GM20431 (cell line): ENCODE measurements at regions not wholly inside any gene's neighbourhood (a gene's known extent, or its start where the extent isn't known, plus 50 kb on each side); places are given as distances from the start of the nearest gene placed in this dataset.

Experiments
- in situ Hi-C: fragments of 300-500 bp; cut with MseI, MboI; formaldehyde crosslinking; loops from one replicate; pipeline ENCODE4 v1.15.0; 2020; ENCODE audit warnings: low sequenced_read_pairs; ENCODE audit not compliant: unreplicated experiment

DNA sequence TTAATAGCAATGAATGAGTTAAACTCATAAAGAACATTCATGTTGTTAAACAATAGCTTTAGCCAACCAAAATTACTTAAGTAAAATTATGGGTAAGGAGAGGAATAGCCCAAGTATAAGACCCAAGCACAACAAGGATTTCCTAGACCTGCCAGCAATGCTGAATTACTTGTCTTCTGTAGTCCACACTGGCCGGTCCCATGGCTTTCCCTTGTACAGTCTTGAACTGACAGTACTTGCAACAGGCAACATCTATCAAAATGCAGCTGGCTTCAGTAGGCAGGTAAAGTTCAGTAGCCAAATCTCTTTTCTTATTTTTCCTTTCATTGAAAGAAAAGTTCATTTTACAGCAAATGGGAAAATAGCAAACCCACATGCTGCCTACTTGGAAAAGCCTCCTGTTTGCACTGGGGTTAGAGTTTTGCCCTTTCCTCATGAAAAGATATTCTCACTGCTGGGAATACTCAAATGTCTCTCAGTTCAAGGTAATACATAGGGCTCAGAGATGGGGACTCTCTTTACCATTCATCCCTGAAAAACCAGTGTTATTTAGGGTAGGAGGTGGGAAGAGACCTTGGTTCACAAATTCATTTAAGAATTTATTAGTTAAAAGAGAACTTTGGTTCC lies 222.8 kb downstream of the TTLL7 start:
- in situ Hi-C loops = no loop called here

DNA sequence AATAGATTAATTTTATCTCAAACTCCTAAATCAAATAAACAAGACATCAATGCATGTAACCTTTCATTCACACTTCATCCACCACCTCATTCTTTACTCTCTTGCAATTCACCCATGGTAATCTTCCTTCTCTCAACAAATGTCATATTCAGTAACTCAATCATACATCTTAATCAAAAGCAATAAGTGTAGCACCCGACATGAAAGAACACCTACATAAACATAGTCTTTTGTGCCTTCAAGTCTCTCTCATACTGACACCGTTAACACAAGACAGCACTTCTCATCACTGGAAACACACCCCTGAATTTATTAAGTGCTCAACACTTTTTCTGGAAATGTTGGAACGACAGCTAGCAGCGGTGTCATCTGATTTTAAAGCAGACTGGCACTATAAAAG lies 225.9 kb downstream of the TTLL7 start:
- in situ Hi-C loops = no loop called here

DNA sequence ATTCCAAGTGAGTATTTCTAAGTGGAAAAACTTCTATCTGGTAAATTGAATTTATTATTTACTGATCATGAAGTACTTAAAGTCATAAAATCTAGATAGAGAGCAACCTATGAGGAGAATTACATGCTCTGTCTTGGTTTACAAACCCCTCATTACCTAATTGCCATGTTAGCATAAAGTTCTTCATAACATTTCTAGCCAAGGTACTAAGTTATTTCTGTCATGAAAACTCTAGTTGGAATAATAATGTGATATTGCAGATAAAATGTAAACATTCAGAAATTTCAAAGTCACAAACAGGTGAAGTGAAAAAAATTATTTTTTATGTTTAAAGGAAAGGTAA lies 228.6 kb downstream of the TTLL7 start:
- in situ Hi-C loops = no loop called here

DNA sequence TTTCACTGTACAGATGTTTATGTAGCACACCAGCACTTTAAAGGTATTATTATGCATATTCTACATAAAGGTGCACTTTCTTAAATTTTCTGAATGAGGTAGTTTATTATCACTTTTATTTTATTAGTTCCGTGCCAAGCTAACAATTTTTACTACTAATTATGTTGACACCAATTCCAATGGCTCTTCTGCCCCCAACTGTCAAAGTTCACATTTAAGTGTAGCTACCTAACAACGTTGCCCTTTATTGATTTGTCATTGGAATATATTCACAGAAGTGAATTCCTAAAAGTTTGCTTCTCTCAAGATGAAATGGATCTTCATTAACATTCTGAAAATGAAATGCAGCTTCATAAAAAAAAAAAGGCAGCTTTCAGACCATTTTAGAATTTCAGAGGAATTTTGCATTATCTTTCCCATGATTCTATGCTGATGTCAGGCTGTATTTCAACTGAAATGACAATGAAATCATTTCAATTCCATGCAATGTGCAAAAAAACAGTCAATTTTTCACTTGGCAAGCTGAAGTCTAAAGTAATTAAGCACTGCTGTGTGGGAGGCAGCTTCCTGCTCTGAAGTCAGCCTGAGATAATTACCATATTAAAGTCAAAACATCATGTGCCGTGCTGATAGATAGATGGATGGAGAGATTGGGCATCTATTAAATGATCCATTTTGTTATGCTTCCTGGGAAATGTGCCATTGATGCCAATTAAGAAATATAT lies 229.2 kb downstream of the TTLL7 start:
- in situ Hi-C loops = no loop called here

DNA sequence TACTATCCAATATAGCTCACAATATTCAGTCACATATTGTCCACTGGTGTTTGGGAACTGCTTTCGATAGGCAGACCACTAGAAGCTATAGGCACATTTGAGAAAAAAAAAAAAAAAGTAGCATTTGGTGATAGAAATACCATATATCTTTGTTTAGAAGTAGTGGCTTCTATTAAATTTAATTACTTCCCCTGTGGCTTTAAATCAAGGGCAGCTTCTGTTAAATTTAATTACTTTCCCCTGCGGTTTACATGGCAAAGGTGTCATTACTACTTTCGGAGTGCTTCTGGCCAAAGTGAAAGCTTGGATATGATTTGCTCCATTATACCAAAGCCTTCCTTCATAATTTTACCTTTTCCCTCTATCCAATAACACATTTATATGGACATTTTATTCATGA lies 229.9 kb downstream of the TTLL7 start:
- in situ Hi-C loops = no loop called here

DNA sequence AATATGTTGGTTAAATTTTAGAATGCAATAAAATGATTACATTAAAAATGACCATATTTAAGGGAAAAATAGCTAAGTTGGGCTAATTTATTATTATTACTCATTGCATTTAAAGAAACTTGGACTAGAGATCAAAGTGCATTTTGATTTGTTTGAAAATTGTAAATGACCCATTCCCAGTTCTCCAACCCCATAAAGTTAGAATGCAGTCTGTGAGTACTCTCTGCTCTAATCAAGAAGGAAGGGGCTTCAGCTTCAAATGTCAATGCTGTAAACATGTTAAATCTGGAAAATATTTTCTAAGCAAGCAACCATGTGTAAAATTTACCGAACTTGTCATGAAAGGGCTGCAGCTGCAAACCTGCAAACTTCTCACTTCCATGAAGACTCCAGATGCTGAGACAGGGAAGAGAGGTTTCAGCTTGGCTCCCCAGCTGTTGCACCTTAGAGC lies 232.7 kb downstream of the TTLL7 start:
- in situ Hi-C loops = no loop called here

DNA sequence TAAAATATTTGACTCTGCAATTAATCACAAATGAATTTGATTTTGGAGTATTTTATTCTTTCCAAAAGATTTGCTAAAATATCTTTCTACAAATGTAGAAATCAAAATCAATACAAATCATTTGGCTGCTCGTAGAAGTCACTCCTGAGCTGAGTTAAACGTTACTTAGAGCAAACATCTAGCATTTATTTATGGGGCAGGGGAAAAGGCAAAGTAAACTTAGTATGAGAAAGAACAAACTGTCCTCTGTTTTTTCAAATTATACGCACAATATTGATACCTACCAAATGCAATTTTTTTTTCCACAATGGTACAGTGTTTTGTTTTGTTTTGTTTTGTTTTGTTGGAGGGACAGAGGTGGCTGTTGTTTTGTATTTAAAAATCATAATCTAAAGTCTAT lies 233.8 kb downstream of the TTLL7 start:
- in situ Hi-C loops = no loop called here

DNA sequence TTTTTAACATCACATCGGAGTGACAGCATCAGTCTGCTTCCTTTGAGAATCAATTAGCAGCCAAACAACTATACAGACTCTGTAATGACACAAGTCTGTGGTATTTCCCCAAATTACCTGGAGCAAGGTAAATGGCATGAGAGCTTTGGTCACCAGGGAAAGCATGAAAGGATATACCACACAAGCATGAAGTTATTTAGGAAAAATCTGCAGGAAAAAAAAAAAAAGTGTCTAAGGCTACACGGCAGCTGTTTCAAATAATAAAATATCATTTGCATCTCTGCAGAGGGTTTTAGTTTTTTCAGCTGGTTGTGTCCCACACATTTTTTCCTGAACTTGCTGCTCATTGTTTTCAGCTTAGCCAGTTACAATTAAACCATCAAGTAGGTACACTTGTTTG lies 234.7 kb downstream of the TTLL7 start:
- in situ Hi-C loops = no loop called here

DNA sequence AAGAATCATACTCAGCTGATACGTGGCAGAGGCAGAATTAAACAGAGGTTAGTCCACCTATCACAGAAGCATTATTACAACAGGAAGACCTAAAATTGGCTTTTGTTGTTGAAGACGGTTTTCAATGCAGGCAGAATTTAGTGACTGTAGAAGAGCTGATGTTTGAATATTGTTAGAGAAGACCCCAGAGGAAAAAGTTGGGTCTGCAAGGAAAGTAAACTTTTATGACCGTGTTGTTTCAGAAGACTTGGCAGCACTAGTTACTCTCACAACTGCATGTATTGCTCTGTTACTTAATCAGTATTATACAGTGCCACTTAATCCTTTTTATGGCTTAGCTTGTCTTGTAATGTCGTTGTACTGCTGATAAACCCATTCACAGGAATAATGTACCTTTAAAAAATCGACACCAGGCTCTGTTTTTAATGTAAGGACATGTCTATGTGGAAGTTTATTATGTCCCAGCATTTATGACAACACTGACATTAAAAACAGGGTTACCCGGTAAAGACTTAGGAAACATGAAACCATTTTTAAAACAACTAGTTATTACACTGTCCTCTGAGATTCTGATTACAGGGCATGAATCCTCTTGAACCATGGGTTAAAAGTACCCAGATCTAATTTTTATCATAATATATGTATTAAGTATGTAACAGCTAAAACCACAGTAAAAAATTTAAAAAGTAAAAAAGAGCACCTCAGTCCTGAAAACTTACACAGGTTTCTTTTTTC lies 235.4 kb downstream of the TTLL7 start:
- in situ Hi-C loops = no loop called here

DNA sequence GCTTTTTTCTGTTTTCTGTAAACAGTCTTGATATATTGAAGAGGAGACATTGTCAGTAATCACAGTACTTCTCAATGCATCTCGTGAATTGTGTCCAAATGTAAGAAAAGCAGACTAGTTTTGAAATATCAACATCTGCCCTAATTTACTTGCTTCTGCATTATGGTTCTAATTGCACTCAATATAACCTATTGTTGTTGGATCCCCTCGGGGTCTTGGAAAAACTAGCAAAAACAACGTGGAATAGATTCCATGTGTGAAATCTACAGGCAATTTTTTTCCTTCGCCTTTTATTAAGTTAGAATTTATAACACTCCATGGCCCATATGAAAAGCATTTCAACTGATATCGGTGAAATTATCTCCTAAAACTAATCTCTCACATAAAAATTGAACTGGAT lies 236.5 kb downstream of the TTLL7 start:
- in situ Hi-C loops = no loop called here

DNA sequence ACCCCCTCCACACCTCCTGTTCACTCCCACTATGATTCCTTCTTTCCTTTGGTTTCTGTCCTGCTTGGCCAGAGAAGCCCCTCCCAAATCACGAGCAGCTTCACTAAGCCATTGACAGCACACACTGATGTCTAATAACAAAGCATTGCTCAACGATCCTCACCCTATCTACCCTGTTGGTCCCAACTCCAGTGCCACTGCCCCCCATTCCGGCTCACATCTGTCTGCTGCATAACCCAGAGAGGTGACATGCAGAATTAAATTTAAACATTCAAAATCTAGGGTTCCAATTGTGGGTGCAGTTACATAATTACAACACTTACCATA lies 236.9 kb downstream of the TTLL7 start:
- in situ Hi-C loops = no loop called here

DNA sequence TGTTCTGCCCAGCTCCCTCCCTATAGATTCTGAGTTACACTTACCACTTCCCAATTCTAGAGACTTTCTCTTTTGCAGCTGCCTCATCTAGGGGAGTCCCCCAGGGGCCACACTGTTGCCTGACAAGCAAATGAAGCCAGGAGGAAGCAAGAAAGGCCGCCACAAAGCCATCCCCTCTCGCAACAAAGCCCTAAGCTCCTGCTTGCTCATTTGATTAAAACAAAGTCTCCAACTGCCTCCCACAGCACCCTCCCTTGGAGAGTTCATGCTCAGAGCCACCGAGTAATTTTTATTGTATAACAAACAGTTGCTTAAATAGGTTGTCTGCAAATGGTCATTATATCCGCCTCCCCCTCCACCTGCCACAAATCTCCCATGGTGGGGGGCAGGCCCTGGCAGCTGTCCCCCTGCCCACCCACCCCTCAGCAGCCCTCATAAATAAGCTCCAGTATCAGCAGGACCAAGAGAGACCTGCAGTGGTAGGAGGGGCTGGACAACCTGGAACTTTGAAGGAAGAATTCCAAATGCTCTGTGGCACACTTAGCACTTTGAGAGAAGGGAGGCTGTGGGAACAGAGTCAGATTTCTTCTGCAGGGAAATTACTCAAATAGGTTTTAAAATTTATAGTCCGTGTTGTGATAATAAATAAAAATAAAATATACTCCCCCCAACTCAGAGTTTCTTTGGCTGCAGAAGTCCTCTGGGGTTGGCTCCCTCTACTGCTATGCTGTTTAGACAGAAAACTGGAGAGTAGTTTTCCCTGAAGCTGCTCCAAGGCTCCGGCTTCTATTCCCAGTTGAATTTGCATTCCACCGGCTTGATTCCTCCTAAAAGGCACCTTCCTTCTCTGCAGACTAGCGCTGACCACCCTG lies 237.5 kb downstream of the TTLL7 start:
- in situ Hi-C loops = no loop called here

DNA sequence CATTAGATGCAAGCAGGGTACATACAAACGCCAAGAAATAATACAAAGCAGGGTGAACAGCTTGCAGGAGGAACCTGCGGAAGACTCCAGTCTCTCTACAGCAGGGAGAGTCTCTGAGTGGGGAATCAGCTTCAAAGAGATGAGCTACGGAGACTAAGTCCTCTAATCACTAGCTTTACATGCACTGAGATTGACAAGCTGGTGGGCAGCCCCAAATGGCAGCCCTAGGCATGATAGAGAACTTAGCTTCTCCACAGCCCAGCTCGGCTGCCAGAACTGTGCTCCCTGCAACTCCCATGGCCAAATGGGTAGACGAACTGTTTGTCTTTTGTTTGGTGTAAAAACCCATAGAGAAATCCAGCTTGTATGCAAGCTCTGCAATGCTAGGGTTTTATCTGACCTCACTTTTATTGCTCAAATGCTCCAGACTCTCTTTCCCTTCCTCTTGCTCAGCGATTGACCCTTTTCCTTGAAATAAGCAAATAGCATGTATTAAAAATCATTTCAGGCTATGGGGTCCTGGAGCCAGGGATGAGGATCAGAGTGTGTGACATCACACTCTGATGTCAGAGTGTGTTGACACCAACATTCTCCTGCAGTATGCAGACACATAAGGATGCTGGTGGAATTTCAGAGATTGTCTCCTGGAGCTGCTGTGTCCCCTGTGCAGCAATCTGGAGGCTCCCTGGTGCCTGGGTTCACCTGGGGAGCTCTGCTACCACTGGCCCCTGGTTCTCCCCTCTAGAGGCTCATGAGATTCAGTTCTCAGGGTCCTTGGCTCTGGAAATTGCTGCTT lies 238.5 kb downstream of the TTLL7 start:
- in situ Hi-C loops = no loop called here

DNA sequence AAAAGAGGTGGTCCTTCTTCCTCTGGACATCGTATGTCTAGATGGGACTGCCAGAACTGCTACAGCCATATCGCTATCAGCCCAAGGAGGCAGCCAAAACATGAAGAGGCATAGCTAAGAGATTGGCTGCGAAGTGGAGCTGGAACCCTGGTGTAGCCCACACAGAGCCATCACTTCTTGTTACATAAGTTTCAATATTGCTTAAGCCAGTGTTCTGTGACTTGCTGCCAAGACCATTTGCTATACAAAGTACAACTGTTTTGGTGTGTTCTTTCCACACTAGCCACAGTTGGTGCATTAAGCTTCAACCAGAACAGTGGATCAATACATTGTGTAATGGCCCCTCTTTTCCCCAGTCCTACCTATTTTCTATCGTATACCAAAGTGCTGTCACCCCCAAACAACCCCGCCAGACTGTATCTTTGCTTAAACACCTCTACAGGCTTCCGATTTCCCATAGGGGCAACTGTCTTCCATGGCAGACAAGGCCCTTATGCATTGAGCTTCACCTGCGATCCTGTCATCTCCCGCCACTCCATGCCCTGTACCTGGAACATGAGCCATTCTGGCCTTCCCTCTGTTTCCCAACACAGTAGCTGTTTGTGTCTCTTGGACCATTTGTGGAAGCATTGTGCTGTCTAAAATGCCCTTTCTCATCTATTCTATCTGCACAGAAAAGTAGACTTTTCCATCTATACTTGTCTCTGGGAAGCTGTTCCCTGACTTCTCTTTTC lies 241.8 kb downstream of the TTLL7 start:
- in situ Hi-C loops = no loop called here

DNA sequence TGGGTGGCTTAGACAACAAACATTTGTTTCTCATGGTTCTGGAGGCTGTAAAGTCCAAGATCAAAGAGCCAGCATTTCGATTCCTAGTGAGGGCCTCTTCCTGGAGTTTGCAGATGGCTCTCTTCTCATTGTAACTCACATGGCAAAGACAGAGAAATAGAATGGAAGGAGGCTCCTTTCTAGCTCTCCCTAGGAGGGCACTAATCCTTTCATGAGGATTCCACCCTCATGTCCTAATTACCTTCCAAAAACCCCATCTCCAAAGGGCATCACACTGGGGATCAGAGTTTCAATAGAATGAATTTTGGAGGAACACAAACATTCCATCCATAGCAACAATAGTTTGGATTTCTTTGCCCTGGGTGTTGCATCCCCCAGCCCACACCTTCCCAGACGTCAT lies 247.3 kb downstream of the TTLL7 start:
- in situ Hi-C loops = no loop called here

DNA sequence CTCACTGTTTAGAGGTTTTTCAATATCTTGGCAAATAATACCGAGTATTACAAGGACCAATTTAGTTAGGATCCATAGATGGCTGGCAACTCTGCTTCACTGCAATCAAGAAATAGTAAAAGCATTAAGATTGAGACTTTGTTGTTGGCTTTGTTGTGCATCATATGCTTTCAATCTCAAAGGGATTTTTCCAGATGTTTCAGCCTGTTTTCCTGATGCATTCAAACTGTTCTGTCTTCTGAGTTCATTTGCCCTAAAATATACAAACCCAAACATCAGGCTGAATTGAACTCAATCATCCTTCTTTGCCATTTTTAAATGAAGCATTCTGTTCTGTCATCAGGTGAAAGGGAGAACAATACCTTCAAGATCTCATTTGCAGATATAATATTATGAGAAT lies 248.7 kb downstream of the TTLL7 start:
- in situ Hi-C loops = no loop called here

DNA sequence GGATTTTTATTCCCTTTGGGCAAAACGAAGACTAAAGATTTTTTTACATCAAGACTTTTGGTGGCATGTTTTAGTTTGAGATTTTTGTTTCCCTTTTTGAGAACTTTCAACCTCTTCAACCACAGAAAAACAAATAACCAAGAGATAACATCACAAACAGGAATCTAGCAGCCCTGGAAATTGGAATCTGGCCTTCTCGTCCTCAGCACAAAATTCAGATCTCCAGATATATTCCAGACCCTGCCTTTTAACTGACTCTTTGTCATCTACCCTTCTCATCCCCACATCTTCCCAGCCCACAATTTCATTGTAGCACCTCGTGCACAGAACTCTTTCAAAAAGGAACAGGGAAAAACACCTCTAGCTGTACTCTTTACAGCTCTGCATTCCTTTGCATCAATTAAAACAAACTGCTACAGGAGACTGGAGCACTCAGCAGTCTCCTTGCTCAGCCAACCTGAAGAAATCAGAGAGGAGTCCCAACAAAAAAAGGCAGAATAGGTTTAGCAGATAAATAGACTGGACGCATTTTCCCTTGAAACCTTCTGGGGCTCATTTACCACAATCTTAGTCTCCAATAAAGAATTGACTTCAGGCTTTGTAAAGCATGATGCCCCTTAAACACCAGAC lies 251.0 kb downstream of the TTLL7 start:
- in situ Hi-C loops = no loop called here

DNA sequence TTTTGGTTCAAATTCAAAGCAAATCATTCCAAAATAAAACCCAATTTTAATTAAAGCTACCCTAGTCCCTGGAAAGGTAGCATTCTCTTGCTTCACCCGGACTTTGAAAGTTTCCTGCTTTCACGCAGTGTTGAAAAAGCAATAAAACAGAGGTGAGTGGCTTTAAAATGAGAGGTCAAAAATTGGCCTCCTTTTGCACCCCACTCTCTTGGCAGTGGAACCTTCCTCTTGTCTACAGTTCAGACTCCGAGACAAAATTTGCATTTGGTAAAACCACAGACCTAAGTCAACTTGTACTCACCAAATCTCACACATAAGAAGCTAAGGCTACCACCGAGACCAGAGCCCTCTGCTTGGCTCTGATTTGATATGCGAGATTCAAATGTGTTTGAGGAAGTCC lies 252.7 kb downstream of the TTLL7 start:
- in situ Hi-C loops = no loop called here

DNA sequence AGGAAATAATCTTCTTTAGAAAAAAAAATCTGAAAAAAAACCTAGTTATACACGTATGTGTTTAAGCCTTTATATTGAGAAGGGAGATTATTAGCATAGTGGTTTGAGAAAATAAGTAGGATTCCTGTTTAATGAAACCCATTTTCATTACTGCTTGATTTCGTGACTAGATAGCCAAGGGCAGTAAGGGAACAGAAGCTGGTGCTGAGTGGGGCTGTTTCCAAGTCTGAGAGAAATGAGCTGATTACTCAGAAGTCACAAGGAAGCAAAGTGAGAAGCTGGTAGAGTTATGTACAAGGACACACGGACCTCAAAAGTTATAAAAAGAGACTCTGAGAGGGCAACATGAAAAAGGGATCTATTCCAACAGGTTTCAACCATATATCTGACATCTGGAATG lies 256.5 kb downstream of the TTLL7 start:
- in situ Hi-C loops = no loop called here
